ENCODE measurements at regions not wholly inside any gene's neighbourhood (a gene's known extent, or its start where the extent isn't known, plus 50 kb on each side); places are given as distances from the start of the nearest gene placed in this dataset.

DNA sequence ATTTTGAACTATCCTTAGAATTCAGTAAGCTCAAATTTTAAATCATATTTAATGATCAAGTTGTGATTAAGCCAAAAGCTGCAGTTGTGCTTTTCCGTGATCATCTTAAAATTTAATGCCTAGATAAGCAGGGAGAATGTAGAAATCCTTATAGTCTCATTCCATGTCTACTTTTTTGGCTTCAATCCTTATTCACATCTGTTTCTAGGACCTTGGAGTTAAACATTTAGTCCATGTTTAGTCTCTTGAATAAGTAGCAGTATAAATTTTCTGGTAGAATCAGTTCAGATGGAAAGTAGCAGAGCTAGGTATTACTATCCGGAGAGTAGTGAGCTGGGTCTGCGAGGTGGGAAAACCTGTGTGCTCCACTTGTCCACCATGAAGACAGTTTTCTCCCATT is 59.3 kb upstream of the RIOK2 start:
- no peak for TF ChIP-seq GATA3 (IDR thresholded peaks at IDR 0.05; ENCODE audit: low read depth, low read length)
- no peak for TF ChIP-seq GATA2 (IDR thresholded peaks at IDR 0.05; ENCODE audit: low read depth, low read length)

- TF ChIP-seq GATA2 (IDR thresholded peaks at IDR 0.05; ENCODE audit: low read depth, low read length): no peak
- TF ChIP-seq GATA3 (IDR thresholded peaks at IDR 0.05; ENCODE audit: low read depth, low read length): no peak
Measured at GRCh38 chr5:97243353-97243752, 60.3 kb upstream of the RIOK2 start.

- no peak for TF ChIP-seq GATA2 (IDR thresholded peaks at IDR 0.05; ENCODE audit: low read depth, low read length)
- no peak for TF ChIP-seq GATA3 (IDR thresholded peaks at IDR 0.05; ENCODE audit: low read depth, low read length)
Measured at GRCh38 chr5:97245386-97245785, 62.3 kb upstream of the RIOK2 start.

GRCh38 chr5:97250113-97250512 is 67.1 kb upstream of the RIOK2 start:
- TF ChIP-seq GATA2 (IDR thresholded peaks at IDR 0.05; ENCODE audit: low read depth, low read length): no peak
- no peak for TF ChIP-seq GATA3 (IDR thresholded peaks at IDR 0.05; ENCODE audit: low read depth, low read length)

- TF ChIP-seq GATA3 (IDR thresholded peaks at IDR 0.05; ENCODE audit: low read depth, low read length) (no peak), GATA2 (IDR thresholded peaks at IDR 0.05; ENCODE audit: low read depth, low read length) (no peak)
Measured at GRCh38 chr5:97266076-97266475, 83.0 kb upstream of the RIOK2 start.

DNA sequence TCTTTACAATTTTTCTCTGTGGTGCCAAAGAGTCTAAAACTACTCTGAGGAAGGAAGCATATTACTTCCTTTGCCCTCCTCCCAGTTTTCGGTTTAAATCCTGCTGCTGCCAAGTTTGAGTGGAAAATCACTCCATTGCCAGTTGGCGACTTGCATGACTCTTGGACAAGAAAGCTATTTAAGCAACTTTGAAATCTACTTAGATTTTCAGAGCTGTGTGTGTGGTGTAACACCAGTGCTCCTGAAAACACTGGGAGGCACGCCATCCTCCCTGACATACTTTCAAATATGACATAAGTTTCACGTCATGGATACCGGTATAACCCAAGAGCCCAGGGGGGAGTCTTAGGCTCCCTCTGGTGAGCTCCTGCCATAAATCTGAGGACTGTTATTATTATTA is 83.5 kb upstream of the RIOK2 start:
- no peak for TF ChIP-seq GATA2 (IDR thresholded peaks at IDR 0.05; ENCODE audit: low read depth, low read length)
- no peak for TF ChIP-seq GATA3 (IDR thresholded peaks at IDR 0.05; ENCODE audit: low read depth, low read length)

GRCh38 chr5:97267767-97268166 is 84.7 kb upstream of the RIOK2 start:
- TF ChIP-seq GATA2 (IDR thresholded peaks at IDR 0.05; ENCODE audit: low read depth, low read length) (no peak), GATA3 (IDR thresholded peaks at IDR 0.05; ENCODE audit: low read depth, low read length) (no peak)

GRCh38 chr5:97276474-97277120 is 93.5 kb upstream of the RIOK2 start:
- TF ChIP-seq GATA2 (IDR thresholded peaks at IDR 0.05; ENCODE audit: low read depth, low read length) (no peak), GATA3 (IDR thresholded peaks at IDR 0.05; ENCODE audit: low read depth, low read length) (no peak)

DNA sequence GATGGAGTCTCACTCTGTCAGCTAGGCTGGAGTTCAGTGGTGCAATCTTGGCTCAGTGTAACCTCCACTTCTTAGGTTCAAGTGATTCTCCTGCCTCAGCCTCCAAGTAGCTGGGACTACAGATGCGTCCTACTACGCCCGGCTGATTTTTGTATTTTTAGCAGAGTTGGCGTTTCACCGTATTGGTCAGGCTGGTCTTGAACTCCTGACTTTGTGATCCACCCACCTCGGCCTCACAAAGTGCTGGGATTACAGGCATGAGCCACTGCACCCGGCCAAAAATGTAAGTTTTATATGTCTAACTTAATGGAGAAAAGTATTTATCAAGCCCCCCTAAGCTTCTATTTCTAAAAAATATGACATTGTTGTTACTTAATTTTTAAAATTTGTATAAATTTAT is 98.2 kb upstream of the RIOK2 start:
- TF ChIP-seq GATA2 (IDR thresholded peaks at IDR 0.05; ENCODE audit: low read depth, low read length): no peak
- TF ChIP-seq GATA3 (IDR thresholded peaks at IDR 0.05; ENCODE audit: low read depth, low read length): no peak

- no peak for TF ChIP-seq GATA2 (IDR thresholded peaks at IDR 0.05; ENCODE audit: low read depth, low read length)
- TF ChIP-seq GATA3 (IDR thresholded peaks at IDR 0.05; ENCODE audit: low read depth, low read length): no peak
Measured at GRCh38 chr5:97297063-97297703, 114.1 kb upstream of the RIOK2 start.

GRCh38 chr5:97297704-97298091 is 114.7 kb upstream of the RIOK2 start:
- TF ChIP-seq GATA3 (IDR thresholded peaks at IDR 0.05; ENCODE audit: low read depth, low read length) (no peak), GATA2 (IDR thresholded peaks at IDR 0.05; ENCODE audit: low read depth, low read length) (no peak)

DNA sequence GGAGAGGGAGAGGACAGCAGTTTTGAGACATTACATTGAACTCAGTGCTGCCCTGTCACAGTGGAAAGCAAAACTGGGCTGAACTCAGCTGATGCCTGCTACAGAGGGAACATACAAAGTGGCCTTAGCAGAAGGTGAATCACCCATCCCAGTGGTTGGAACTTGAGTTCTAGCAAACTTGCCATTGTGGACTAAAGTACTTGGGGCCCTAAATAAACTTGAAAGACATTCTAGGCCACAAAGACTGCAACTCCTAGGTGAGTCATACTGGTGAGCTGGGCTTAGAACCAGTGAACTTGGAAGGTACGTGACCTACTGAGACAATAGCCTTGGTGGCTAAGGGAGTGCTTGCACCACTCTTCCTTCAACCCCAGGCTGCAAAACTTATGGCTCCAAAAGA is 155.7 kb upstream of the RIOK2 start:
- TF ChIP-seq GATA3 (IDR thresholded peaks at IDR 0.05; ENCODE audit: low read depth, low read length): no peak
- TF ChIP-seq GATA2 (IDR thresholded peaks at IDR 0.05; ENCODE audit: low read depth, low read length): no peak

- TF ChIP-seq GATA2 (IDR thresholded peaks at IDR 0.05; ENCODE audit: low read depth, low read length): no peak
- TF ChIP-seq GATA3 (IDR thresholded peaks at IDR 0.05; ENCODE audit: low read depth, low read length): no peak
Measured at GRCh38 chr5:97355775-97356174, 172.7 kb upstream of the RIOK2 start.

DNA sequence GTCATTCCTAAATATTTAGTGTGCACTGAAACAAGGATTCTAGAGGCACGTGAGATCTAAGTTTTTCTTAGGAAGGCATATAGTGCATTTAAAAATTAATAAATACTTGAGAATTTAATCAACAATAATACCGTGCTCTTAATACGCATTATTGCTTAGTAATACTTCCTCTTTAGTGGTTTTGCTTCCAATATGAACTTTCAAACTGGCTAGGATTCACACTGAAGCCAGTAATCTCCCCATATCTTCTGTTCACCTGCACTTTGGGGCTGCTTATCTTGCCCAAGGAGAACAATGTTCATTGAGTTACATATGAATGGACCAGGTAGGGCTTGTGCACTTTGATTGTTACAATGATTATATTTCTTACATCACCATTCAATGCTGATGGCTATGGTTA is 180.5 kb upstream of the RIOK2 start:
- TF ChIP-seq GATA3 (IDR thresholded peaks at IDR 0.05; ENCODE audit: low read depth, low read length): no peak

- TF ChIP-seq GATA2 (IDR thresholded peaks at IDR 0.05; ENCODE audit: low read depth, low read length) (no peak), GATA3 (IDR thresholded peaks at IDR 0.05; ENCODE audit: low read depth, low read length) (no peak)
Measured at GRCh38 chr5:97364731-97365130, 181.7 kb upstream of the RIOK2 start.

Data from SH-SY5Y (cell line).